NCI-H2081 treated with DMSO at 0.1 percent for 48 hours (cell line): ENCODE measurements at regions not wholly inside any gene's neighbourhood (a gene's known extent, or its start where the extent isn't known, plus 50 kb on each side); places are given as distances from the start of the nearest gene placed in this dataset.
"Not testable (repeated sequence)": the region's sequence is repeated elsewhere in the genome, so short reads cannot be mapped to it uniquely, and the experiment has no call there.

ENCODE experiments used
- DNase-seq: peaks from one replicate; lab custom pipeline; 2025; lab: John Stamatoyannopoulos, UW

GRCh38 chr4:188437535-188437934 lies 298.3 kb downstream of the TRIML1 start:
- DNase-seq, result no peak

DNA sequence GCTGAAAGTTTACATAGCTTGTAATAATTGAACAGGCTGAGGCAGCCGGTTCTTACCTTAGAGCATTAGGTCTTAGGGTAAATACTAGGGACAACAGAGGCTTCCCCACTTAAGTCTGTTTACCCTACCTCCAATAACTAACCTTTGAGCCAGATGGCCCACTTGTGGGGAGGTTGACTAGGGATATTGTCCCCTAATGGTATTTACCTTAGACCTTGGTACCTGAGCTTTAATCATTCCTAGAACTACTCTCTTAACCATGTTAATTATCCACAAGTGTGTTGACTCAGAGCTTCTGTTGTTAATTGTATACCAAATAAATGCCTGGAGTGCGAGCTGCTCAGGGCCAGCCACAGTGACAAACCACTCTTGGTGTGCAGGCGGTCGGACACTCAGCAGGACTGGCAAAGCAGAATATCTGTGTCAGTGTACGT lies 299.2 kb downstream of the TRIML1 start:
- DNase-seq, result peak; percentile 75

- DNase-seq, result peak; percentile 66
Observed at GRCh38 chr4:188439641-188440311, 300.5 kb downstream of the TRIML1 start.

- DNase-seq, result no peak
Observed at GRCh38 chr4:188444500-188444899, 305.3 kb downstream of the TRIML1 start.

- not testable (repeated sequence) for DNase-seq
Observed at GRCh38 chr4:188448996-188449395, 309.8 kb downstream of the TRIML1 start.

DNA sequence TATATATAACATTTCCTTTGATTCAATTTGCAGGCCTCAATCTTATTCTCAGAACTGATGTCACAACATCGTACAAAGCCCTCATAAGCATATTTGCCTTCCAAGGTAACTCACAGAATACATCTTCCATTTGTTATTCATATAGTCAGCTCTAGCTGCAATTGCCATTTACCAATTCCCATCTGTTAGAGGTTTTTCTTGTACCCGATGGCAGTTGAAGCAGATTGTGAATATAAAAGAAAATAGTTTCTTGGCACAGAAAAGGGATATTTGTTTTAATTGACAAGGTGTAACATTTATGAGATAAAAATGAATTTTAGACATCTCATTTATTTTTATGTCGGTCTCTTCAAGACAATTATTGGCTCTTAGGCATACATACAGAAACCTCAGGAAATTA lies 311.3 kb downstream of the TRIML1 start:
- no peak for DNase-seq

GRCh38 chr4:188452097-188452496 lies 312.9 kb downstream of the TRIML1 start:
- no peak for DNase-seq

GRCh38 chr4:188454575-188454974 lies 315.3 kb downstream of the TRIML1 start:
- DNase-seq, result no peak

DNA sequence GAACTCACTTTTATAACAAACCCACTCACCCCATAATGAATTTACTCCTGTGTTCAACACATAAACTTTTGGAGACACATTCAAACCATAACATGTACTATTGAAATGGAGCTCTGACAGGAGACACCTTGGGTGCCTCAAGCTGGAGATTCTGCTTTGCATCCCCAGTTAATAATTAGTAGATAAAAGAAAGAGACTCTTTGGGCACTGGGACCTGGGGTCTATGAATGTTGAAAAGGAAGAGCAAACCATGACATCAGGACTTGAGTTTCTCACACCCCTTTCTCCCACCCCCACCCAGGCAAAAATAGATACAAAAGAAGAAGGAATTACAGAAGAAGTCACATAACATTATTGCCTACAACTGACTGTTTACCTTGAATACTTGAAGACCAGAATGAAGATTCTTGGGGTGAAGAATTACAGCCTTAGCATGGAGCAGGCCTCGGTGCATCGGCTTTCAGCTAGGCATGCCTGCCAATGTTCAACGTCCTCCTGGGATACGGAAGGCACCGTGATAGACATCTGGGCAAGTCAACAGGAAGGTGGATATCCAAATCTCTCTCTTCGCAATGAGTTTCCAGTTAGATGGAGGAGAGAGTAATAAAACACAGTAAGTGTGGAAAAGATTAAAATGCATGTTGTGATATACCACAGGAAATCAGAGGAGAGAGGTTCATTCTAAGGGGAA lies 316.0 kb downstream of the TRIML1 start:
- DNase-seq, result no peak

DNA sequence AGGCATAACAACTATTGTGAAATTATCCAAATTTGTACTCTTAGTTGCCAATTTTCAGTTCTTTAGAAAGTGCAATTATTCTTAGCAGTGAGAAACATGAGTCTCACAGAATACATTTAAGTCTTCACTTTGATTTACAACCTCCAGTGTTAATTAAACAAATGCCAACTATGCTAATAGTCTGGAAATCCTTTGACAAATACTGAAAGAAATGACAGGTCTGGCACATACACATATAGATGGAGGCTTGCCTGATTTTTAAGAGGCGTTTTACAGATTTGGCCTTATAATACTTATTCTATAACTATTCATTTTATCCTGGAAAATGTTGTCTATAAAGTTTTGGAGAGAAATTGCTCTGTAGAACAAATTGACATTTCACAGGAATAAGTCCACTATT lies 320.1 kb downstream of the TRIML1 start:
- peak; percentile 27 for DNase-seq

GRCh38 chr4:188463909-188464308 lies 324.7 kb downstream of the TRIML1 start:
- no peak for DNase-seq

DNA sequence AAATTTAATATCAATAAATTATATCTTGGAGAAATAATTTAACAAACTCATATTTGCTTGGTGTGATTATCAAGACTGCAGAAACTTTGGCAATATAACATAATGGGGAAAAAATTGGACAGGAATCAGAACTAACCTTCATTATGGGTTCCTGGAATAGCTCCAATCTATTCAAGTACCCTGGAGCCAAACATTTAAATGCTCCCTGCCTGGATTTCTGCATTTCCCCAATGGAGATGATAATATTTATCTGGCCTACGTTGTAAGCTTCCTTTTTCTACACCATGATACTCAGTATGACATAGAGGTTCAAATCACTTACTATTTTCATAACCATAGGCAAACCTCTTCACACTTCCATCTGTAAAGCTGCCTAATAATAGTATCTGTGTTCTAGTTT lies 326.8 kb downstream of the TRIML1 start:
- DNase-seq, result peak; percentile 34

- DNase-seq, result no peak
Observed at GRCh38 chr4:188484256-188484655, 345.0 kb downstream of the TRIML1 start.

- no peak for DNase-seq
Observed at GRCh38 chr4:188485906-188486305, 346.7 kb downstream of the TRIML1 start.

GRCh38 chr4:188492886-188493285 lies 353.6 kb downstream of the TRIML1 start:
- DNase-seq, result no peak

- no peak for DNase-seq
Observed at GRCh38 chr4:188495169-188495568, 355.9 kb downstream of the TRIML1 start.

DNA sequence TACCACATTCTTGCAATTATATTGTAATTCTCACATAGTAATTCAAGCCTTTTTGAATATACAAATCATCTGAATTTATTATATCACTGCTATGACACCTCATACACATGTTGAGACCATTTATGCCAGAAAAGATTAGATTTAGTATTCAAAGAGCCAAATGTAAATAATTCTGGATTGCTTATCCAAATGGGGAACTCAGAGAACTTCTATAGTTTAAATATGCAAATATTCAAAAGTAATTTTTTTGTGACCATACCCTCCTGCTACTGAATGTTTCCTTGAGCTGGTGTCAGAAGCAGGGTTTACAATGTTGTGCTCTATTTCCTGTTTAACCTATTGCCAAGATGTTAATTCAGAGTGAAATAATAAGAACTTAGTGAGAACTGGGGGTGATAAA lies 372.2 kb downstream of the TRIML1 start:
- DNase-seq, result no peak

DNA sequence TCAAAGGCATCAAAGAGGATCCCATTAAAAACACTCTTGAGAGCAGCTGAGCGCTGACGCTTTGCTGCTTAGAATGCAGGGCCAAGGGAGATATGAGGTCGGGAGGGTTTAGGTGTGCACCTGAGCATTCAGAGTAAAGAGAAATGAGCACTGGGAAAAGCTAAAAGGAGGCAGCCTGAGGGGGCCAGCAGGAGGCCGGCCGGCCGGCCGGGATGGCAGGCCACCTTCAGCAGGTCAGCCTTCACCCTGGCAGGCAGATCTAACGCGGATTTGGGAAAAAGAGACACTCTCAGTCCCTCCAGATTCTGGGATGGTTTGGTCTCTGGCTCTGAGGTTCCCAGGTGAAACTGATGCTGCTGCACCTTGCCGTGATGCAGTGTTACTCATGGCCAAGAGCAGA lies 393.5 kb downstream of the TRIML1 start:
- no peak for DNase-seq

- no peak for DNase-seq
Observed at GRCh38 chr4:188534297-188534696, 395.1 kb downstream of the TRIML1 start.

DNA sequence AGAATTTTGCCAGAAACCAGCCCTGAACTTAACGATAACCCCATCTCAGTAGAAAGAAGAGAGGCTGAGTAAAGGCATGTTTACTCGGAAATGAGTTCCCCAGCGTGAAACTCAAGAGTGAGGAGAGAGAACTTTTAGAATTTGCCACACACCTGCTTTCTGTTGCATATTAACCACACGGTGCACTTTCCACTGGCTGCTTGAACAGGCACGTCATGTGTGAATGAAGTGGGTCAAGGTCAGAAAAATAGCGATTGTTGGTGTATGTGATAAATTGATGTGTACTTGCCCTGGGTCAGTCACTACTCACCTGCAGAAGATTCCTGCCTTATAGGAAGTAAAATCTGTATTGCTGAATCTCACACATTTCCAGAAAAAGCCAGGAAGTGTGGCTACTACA lies 395.7 kb downstream of the TRIML1 start:
- no peak for DNase-seq

GRCh38 chr4:188536826-188537225 lies 397.6 kb downstream of the TRIML1 start:
- no peak for DNase-seq

DNA sequence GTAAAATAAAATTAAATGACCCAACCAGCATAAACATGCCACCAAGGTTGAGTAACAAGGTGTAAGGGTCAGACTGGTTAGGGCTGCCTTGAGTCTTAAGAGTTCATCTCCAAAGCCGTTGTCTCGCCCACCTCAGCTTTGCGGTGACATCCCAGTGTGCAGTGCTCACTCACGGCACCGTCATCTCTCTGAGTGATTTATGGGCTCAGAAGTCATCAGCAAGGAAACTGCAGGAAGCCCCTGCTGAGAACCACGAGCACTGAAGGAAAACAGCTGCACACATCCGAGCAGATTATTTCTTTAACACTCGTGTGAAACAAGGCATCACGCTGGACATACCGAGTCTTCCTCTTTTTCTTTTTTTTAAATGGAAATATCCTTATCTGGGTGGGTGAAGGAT lies 411.1 kb downstream of the TRIML1 start:
- no peak for DNase-seq

- DNase-seq, result no peak
Observed at GRCh38 chr4:188551156-188551555, 411.9 kb downstream of the TRIML1 start.

DNA sequence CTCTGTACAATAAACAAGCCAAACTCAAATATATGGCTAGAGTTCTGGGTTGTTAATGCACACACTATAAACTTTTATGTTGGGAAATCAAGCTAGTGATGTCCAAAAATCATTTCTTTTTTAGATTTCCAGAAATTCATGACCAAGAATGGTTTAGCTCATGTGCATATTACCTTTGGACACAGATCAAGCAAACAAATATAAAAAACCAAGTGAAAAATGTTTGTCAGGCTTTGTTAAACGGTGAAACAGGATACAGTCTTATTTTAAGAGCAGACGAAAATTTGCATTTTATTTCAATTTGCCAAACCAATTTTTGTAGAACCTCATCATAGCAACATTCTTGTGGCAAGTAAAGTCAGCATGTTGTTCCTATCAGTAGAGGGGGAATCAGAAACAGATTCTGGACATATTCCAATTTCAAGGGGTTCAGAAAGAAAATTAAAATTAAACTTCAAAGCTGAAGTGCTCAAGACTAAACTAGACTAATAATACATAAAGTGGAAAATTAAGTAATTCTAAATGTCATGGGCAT lies 413.6 kb downstream of the TRIML1 start:
- DNase-seq, result no peak
